Endothelial cell (in vitro differentiated cells): ENCODE measurements at regions not wholly inside any gene's neighbourhood (a gene's known extent, or its start where the extent isn't known, plus 50 kb on each side); places are given as distances from the start of the nearest gene placed in this dataset.
"Not testable (repeated sequence)": the region's sequence is repeated elsewhere in the genome, so short reads cannot be mapped to it uniquely, and the experiment has no call there.

Experiments
- DNase-seq: peaks from one replicate; pipeline ENCODE4 v3.0.0; 2021; ENCODE audit warnings: low spot score
- H3K27ac Mint-ChIP-seq: one replicate; pipeline ENCODE4 v1.8.0; 2021; ENCODE audit warnings: mixed read lengths, inconsistent platforms; ENCODE audit not compliant: unreplicated experiment
- H3K27me3 Mint-ChIP-seq: one replicate; pipeline ENCODE4 v1.8.0; 2021; ENCODE audit warnings: mild to moderate bottlenecking, moderate library complexity, mixed read lengths, inconsistent platforms; ENCODE audit not compliant: unreplicated experiment
- H3K36me3 Mint-ChIP-seq: one replicate; pipeline ENCODE4 v1.8.0; 2021; ENCODE audit warnings: mild to moderate bottlenecking, low read depth, mixed read lengths, inconsistent platforms; ENCODE audit not compliant: unreplicated experiment
- H3K4me1 Mint-ChIP-seq: one replicate; pipeline ENCODE4 v1.8.0; 2021; ENCODE audit warnings: mild to moderate bottlenecking, mixed read lengths, inconsistent platforms; ENCODE audit not compliant: unreplicated experiment
- H3K4me3 Mint-ChIP-seq: one replicate; pipeline ENCODE4 v1.8.0; 2021; ENCODE audit warnings: mild to moderate bottlenecking, mixed read lengths, inconsistent platforms; ENCODE audit not compliant: unreplicated experiment
- H3K9me3 Mint-ChIP-seq: one replicate; pipeline ENCODE4 v1.8.0; 2021; ENCODE audit warnings: mixed read lengths, inconsistent platforms; ENCODE audit not compliant: unreplicated experiment
- CTCF ChIP-seq: fragments of 200-600 bp; sonication (generic); IDR thresholded peaks from one replicate; pipeline ENCODE4 v1.5.0; 2021; ENCODE audit warnings: antibody characterized with exemption; ENCODE audit not compliant: unreplicated experiment

- no peak overlapping the region for H3K27ac Mint-ChIP-seq
- TF ChIP-seq CTCF = no peak
- no peak for DNase-seq
- H3K36me3 Mint-ChIP-seq = no peaks in the 10 kb centered on the region
- no peaks in the 10 kb centered on the region for H3K27me3 Mint-ChIP-seq
- peaks cover 4% of the 10 kb centered on the region for H3K4me1 Mint-ChIP-seq
- H3K9me3 Mint-ChIP-seq = no peaks in the 10 kb centered on the region
- H3K4me3 Mint-ChIP-seq = no peak overlapping the region
These were observed 223.5 kb upstream of the TNC start for GRCh38 chr9:115341426-115341825.

- H3K4me1 Mint-ChIP-seq, DNase-seq, H3K27ac Mint-ChIP-seq, H3K27me3 Mint-ChIP-seq, H3K9me3 Mint-ChIP-seq, H3K36me3 Mint-ChIP-seq, H3K4me3 Mint-ChIP-seq: not testable (repeated sequence)
These were observed 229.8 kb upstream of the TNC start for GRCh38 chr9:115347776-115348175.

GRCh38 chr9:115348936-115349335, 231.0 kb upstream of the TNC start:
- H3K9me3 Mint-ChIP-seq, H3K4me3 Mint-ChIP-seq, H3K4me1 Mint-ChIP-seq, H3K27ac Mint-ChIP-seq, DNase-seq, H3K27me3 Mint-ChIP-seq, H3K36me3 Mint-ChIP-seq: not testable (repeated sequence)

- TF ChIP-seq CTCF = no peak
- peaks cover 5% of the 10 kb centered on the region for H3K27me3 Mint-ChIP-seq
- no peaks in the 10 kb centered on the region for H3K9me3 Mint-ChIP-seq
- no peak overlapping the region for H3K27ac Mint-ChIP-seq
- H3K4me1 Mint-ChIP-seq = no peaks in the 10 kb centered on the region
- peaks cover 7% of the 10 kb centered on the region for H3K36me3 Mint-ChIP-seq
- no peak overlapping the region for H3K4me3 Mint-ChIP-seq
- DNase-seq = no peak
These were observed 231.6 kb upstream of the TNC start for GRCh38 chr9:115349542-115349941.

GRCh38 chr9:115350548-115350947, 232.6 kb upstream of the TNC start:
- Mint-ChIP-seq H3K9me3 (no peaks in the 10 kb centered on the region), H3K27ac (no peak overlapping the region), H3K4me3 (no peak overlapping the region), H3K36me3 (peaks cover 7% of the 10 kb centered on the region), H3K27me3 (peaks cover 5% of the 10 kb centered on the region), H3K4me1 (no peaks in the 10 kb centered on the region)
- no peak for TF ChIP-seq CTCF
- DNase-seq = no peak

GRCh38 chr9:115353681-115354080, 235.7 kb upstream of the TNC start:
- Mint-ChIP-seq H3K27me3 (peaks cover 5% of the 10 kb centered on the region), H3K36me3 (peaks cover 3% of the 10 kb centered on the region), H3K4me1 (no peaks in the 10 kb centered on the region), H3K4me3 (no peak overlapping the region), H3K27ac (no peak overlapping the region), H3K9me3 (no peaks in the 10 kb centered on the region)
- no peak for DNase-seq
- TF ChIP-seq CTCF = no peak
